Heart right ventricle (tissue), 16 donors: ENCODE measurements at regions not wholly inside any gene's neighbourhood (a gene's known extent, or its start where the extent isn't known, plus 50 kb on each side); places are given as distances from the start of the nearest gene placed in this dataset.
A peak's percentile ranks its signal among the peaks of the same experiment; 100 is the strongest.

ENCODE experiments used
- ATAC-seq, 8 donors: fragments of 200-7000 bp; cut with Tn5 transposase; one replicate each; pipeline ENCODE4 v1.9.1; 2020; ENCODE audit warnings: mild to moderate bottlenecking in 8 of 8, moderate library complexity in 8 of 8, moderate number of reproducible peaks in 1 of 8
- DNase-seq, 2 donors: peaks; one replicate each; pipeline ENCODE4 v3.0.0-alpha.2; 2020
- H3K27ac ChIP-seq, 10 donors: fragments of 200-600 bp; sonication (generic) in 2 of 10; one replicate each; pipeline versions ENCODE4 v1.5.0 to v1.8.0; 2020 to 2022; ENCODE audit warnings: mild to moderate bottlenecking in 3 of 10
- H3K27me3 ChIP-seq, 7 donors: fragments of 200-600 bp; one replicate each; pipeline ENCODE4 v1.8.0; 2021 to 2022; ENCODE audit warnings: mild to moderate bottlenecking in 2 of 7
- H3K36me3 ChIP-seq, 9 donors: fragments of 200-600 bp; sonication (generic) in 1 of 9; one replicate each; pipeline versions ENCODE4 v1.5.0 to v1.8.0; 2020 to 2022; ENCODE audit warnings: mild to moderate bottlenecking in 2 of 9
- H3K4me1 ChIP-seq, 9 donors: fragments of 200-600 bp; sonication (generic) in 1 of 9; one replicate each; pipeline versions ENCODE4 v1.5.0 to v1.8.0; 2020 to 2022; ENCODE audit warnings: mild to moderate bottlenecking in 4 of 9
- H3K4me3 ChIP-seq, 10 donors: fragments of 200-600 bp; sonication (generic) in 2 of 10; one replicate each; pipeline versions ENCODE4 v1.5.0 to v1.8.0; 2020 to 2022; ENCODE audit warnings: mild to moderate bottlenecking in 7 of 10, moderate library complexity in 2 of 10
- H3K9me3 ChIP-seq, 11 donors: fragments of 200-600 bp in 10 of 11; sonication (generic) in 2 of 11; one replicate each; pipeline versions ENCODE4 v1.5.0 to v1.8.0; 2013 to 2022; ENCODE audit warnings: mild to moderate bottlenecking in 2 of 11, control low read depth in 1 of 11, moderate library complexity in 1 of 11
- CTCF ChIP-seq, 9 donors: fragments of 200-600 bp; sonication (generic) in 2 of 9; IDR thresholded peaks; one replicate each; pipeline versions ENCODE4 v1.5.0 to v1.8.0; 2021 to 2022; ENCODE audit warnings: antibody characterized with exemption in 9 of 9, mild to moderate bottlenecking in 5 of 9, moderate library complexity in 1 of 9
- WGBS, 2 donors: extraction: QIAGEN DNeasy Blood & Tissue Kit; methylation state at CpG; one replicate each; pipeline ENCODE4 v1.1.7; 2013; ENCODE audit warnings: inconsistent platforms in 1 of 2; 5-methylcytosine and 5-hydroxymethylcytosine counted together
- intact Hi-C, 10 donors: fragments of 100-400 bp; cut with DNase I; formaldehyde crosslinking; loops; one replicate each; pipeline versions ENCODE4 v1.11.1 to v1.14.2; 2022
- donor health status: Arrhythmogenic right ventricular cardiomyopathy.
- donor health status: ischemic (EF 13 %, LVEDD 7.1; RV severe dilation, severe dysfunction).
- donor health status: healthy with polysubstance abuse.
- donor health status: DM: no; HTN: yes; CAD: no.
- donor health status: DM: no; HTN: no; CAD: no.
- donor health status: ischemic (EF 25% LVEDD 6.9; RV normal size, moderate dysfunction).
- donor health status: ischemic (EF 25% LVEDD 5.7; RV mildly dilated, moderate dysfunction).
- donor health status: healthy.
- donor health status: DM: yes; HTN: yes; CAD: no.
- donor health status: Ischemic cardiomyopathy.
- donor health status: ischemic (EF 35%, LVEDD 5.7; RV mildly dilated, moderate dysfunction).
- donor health status: nonischemic (EF 11% LVEDD 7.7; RV severe dilation, severe dysfunction).
- donor health status: DM: yes; HTN: yes; CAD: no.
- donor health status: PGD.
- donor health status: ischemic (EF 29% LVEDD 5.4; RV normal size, mild dysfunction).
- donor health status: nonischemic (EF 23%, LVEDD 6.1; RV moderate dilation, normal function).

GRCh38 chr9:16133556-16134227 lies 580.8 kb downstream of the CCDC171 start:
- no peak overlapping the region for H3K4me3 ChIP-seq
- intact Hi-C loops, result loop anchor here in 7 of 10 donors (5.0 to 10.0 kb wide), 3 partner anchors 99 to 261 kb away; no protein-coding TSS in a partner anchor
- 33 to 36% methylated on average over 19 of the region's 19 CpGs for WGBS, 2 donors
- peak; percentile 24 to 69 (median 56) for TF ChIP-seq CTCF (IDR thresholded peaks at IDR 0.05)
- DNase-seq, result peak; percentile 26 to 28
- H3K27ac ChIP-seq, result no peak overlapping the region
- peaks cover 0 to 7% (median 0%) of the 10 kb centered on the region in 11 donors for H3K9me3 ChIP-seq
- ATAC-seq, result peak in 6 of 8 donors; percentile 28 to 59 (median 32)
- peaks cover 0 to 4% (median 0%) of the 10 kb centered on the region in 7 donors for H3K27me3 ChIP-seq
- H3K36me3 ChIP-seq, result no peaks in the 10 kb centered on the region
- H3K4me1 ChIP-seq, result peaks cover 0 to 17% (median 5%) of the 10 kb centered on the region in 9 donors

GRCh38 chr9:16134351-16134750 lies 581.5 kb downstream of the CCDC171 start:
- H3K27me3 ChIP-seq, result peaks cover 0 to 4% (median 0%) of the 10 kb centered on the region in 7 donors
- intact Hi-C loops, result loop anchor here in 7 of 10 donors (5.0 to 10.0 kb wide), 3 partner anchors 100 to 262 kb away; no protein-coding TSS in a partner anchor
- peaks cover 0 to 7% (median 0%) of the 10 kb centered on the region in 11 donors for H3K9me3 ChIP-seq
- DNase-seq, result no peak
- peaks cover 0 to 18% (median 7%) of the 10 kb centered on the region in 9 donors for H3K4me1 ChIP-seq
- no peak for TF ChIP-seq CTCF (IDR thresholded peaks at IDR 0.05)
- H3K4me3 ChIP-seq, result no peak overlapping the region
- 91 to 95% methylated on average over 4 of the region's 4 CpGs for WGBS, 2 donors
- no peaks in the 10 kb centered on the region for H3K36me3 ChIP-seq
- H3K27ac ChIP-seq, result no peak overlapping the region
- no peak for ATAC-seq

GRCh38 chr9:16135968-16136367 lies 583.1 kb downstream of the CCDC171 start:
- Histone ChIP-seq H3K4me1 (peaks cover 0 to 22% (median 9%) of the 10 kb centered on the region in 9 donors), H3K36me3 (no peaks in the 10 kb centered on the region), H3K27me3 (peaks cover 0 to 4% (median 0%) of the 10 kb centered on the region in 7 donors), H3K4me3 (no peak overlapping the region), H3K27ac (peak overlapping the region in 6 of 10 donors; percentile 16 to 70 (median 46)), H3K9me3 (no peaks in the 10 kb centered on the region)
- WGBS, 2 donors, result 83 to 88% methylated on average over 1 of the region's 1 CpG
- ATAC-seq (peak in 1 of 8 donors; percentile 34), DNase-seq (no peak)
- intact Hi-C loops, result loop anchor here in 5 of 10 donors (10.0 kb wide), 2 partner anchors 101 to 261 kb away; no protein-coding TSS in a partner anchor
- TF ChIP-seq CTCF (IDR thresholded peaks at IDR 0.05), result no peak

- Histone ChIP-seq H3K4me1 (peaks cover 0 to 22% (median 9%) of the 10 kb centered on the region in 9 donors), H3K4me3 (no peak overlapping the region), H3K9me3 (no peaks in the 10 kb centered on the region), H3K27me3 (peaks cover 0 to 4% (median 0%) of the 10 kb centered on the region in 7 donors), H3K27ac (peak overlapping the region in 6 of 10 donors; percentile 16 to 70 (median 46)), H3K36me3 (no peaks in the 10 kb centered on the region)
- 76 to 80% methylated on average over 10 of the region's 10 CpGs for WGBS, 2 donors
- intact Hi-C loops, result loop anchor here in 5 of 10 donors (10.0 kb wide), 2 partner anchors 102 to 262 kb away; no protein-coding TSS in a partner anchor
- DNase-seq (no peak), ATAC-seq (peak in 2 of 8 donors; percentile 33 to 36)
- TF ChIP-seq CTCF (IDR thresholded peaks at IDR 0.05), result no peak
Observed at GRCh38 chr9:16136451-16136850, 583.6 kb downstream of the CCDC171 start.
